ENCODE measurements at regions not wholly inside any gene's neighbourhood (a gene's known extent, or its start where the extent isn't known, plus 50 kb on each side); places are given as distances from the start of the nearest gene placed in this dataset.

DNA sequence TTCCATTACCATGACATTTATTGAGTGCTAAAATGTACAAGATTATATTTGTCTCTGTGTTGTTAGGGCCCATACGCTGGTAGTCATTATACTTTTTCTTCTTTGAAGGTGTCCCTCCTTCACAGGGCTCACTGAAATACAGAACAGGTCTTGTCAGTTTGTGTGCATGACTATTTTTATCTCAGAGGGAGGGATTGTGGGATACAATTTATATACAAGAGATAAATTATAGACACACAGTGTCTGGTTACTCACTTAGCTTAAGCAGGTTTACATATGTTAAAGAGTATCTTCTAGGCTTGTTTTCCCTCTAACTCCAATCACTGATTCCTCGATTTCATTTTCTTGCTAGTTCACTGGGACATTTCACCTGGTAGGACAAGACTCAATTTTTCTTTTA lies 143.3 kb upstream of the GUCY1A1 start:
- peaks cover 0 to 3% of the 10 kb centered on the region in 2 donors for H3K9me3 ChIP-seq (ENCODE audit: control insufficient read depth in 1 of 2, low read length in 2 of 2)
- no peaks in the 10 kb centered on the region for H3K36me3 ChIP-seq (ENCODE audit: control insufficient read depth in 1 of 2, insufficient read depth in 2 of 2, low read length in 2 of 2)
- H3K4me3 ChIP-seq (ENCODE audit: low read depth in 1 of 2, low read length in 2 of 2) = no peak overlapping the region
- no peak overlapping the region for H3K9ac ChIP-seq (ENCODE audit: low read depth in 1 of 2, low read length in 2 of 2)
- no peaks in the 10 kb centered on the region for H3K27me3 ChIP-seq (ENCODE audit: control insufficient read depth in 1 of 2, insufficient read depth in 2 of 2, low read length in 2 of 2)
- H3K27ac ChIP-seq (ENCODE audit: low read depth, low read length) = no peak overlapping the region
- no peaks in the 10 kb centered on the region for H3K4me1 ChIP-seq (ENCODE audit: control insufficient read depth in 1 of 2, insufficient read depth in 2 of 2, low read length in 2 of 2)

- peaks cover 0 to 3% of the 10 kb centered on the region in 2 donors for H3K9me3 ChIP-seq (ENCODE audit: control insufficient read depth in 1 of 2, low read length in 2 of 2)
- H3K27ac ChIP-seq (ENCODE audit: low read depth, low read length) = no peak overlapping the region
- no peaks in the 10 kb centered on the region for H3K4me1 ChIP-seq (ENCODE audit: control insufficient read depth in 1 of 2, insufficient read depth in 2 of 2, low read length in 2 of 2)
- no peak overlapping the region for H3K4me3 ChIP-seq (ENCODE audit: low read depth in 1 of 2, low read length in 2 of 2)
- no peaks in the 10 kb centered on the region for H3K36me3 ChIP-seq (ENCODE audit: control insufficient read depth in 1 of 2, insufficient read depth in 2 of 2, low read length in 2 of 2)
- no peaks in the 10 kb centered on the region for H3K27me3 ChIP-seq (ENCODE audit: control insufficient read depth in 1 of 2, insufficient read depth in 2 of 2, low read length in 2 of 2)
- no peak overlapping the region for H3K9ac ChIP-seq (ENCODE audit: low read depth in 1 of 2, low read length in 2 of 2)
These were observed 144.4 kb upstream of the GUCY1A1 start for GRCh38 chr4:155522201-155522600.

DNA sequence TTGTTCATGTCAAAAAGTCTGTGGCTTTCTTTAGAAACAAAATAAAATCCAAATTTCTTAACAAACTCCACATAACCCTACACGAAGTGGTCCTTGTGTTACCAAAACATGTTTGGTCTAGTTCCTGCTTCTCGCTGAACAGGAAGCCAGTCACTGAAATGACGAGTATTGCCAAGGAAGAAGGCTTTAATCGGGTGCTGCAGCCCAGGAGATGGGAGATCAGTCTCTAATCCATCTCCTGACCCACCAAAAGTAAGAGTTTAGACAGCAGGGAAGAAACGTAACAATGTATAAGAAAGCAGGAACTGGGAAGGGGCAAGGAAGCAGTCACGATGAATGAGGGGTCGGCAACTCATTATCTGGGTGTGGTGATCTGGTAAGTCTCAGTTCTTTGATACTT lies 144.6 kb upstream of the MAP9 start:
- H3K27me3 ChIP-seq (ENCODE audit: control insufficient read depth in 1 of 2, insufficient read depth in 2 of 2, low read length in 2 of 2) = no peaks in the 10 kb centered on the region
- H3K27ac ChIP-seq (ENCODE audit: low read depth, low read length) = no peak overlapping the region

DNA sequence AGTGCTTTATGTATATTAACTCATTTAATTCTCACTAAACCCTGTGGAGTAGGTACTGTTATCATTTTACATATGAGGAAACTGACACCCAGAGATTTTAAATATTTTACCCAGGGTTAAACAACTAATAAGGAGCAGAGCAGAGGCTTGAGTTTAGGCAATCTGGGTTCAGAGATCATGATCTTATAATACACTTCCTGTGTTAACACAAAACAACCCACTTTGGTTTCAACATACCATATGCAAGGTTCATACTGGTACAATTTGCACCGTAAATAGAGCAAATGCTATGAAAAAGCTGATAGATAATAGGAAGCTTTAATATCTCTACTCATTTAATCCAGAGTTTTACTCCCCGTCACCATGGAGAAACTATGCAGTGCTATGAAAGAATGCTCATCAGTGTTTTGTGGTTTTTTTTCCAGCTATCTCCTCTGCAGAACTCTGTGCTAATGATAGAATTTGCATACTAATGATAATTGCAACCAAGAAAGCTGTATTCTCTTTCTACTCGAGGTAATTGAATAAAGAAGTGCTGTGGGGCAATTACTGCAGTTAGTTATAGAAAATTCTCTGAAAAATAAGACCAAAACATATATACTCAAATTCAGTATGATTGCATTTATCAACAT lies 138.8 kb upstream of the MAP9 start:
- H3K9me3 ChIP-seq (ENCODE audit: control insufficient read depth in 1 of 2, low read length in 2 of 2) = no peaks in the 10 kb centered on the region
- H3K4me1 ChIP-seq (ENCODE audit: control insufficient read depth in 1 of 2, insufficient read depth in 2 of 2, low read length in 2 of 2) = no peaks in the 10 kb centered on the region
- no peak overlapping the region for H3K27ac ChIP-seq (ENCODE audit: low read depth, low read length)
- H3K27me3 ChIP-seq (ENCODE audit: control insufficient read depth in 1 of 2, insufficient read depth in 2 of 2, low read length in 2 of 2) = no peaks in the 10 kb centered on the region
- no peak overlapping the region for H3K4me3 ChIP-seq (ENCODE audit: low read depth in 1 of 2, low read length in 2 of 2)
- H3K9ac ChIP-seq (ENCODE audit: low read depth in 1 of 2, low read length in 2 of 2) = no peak overlapping the region
- H3K36me3 ChIP-seq (ENCODE audit: control insufficient read depth in 1 of 2, insufficient read depth in 2 of 2, low read length in 2 of 2) = no peaks in the 10 kb centered on the region

More for the DNA sequence above, 144.6 kb upstream of the MAP9 start:
- Histone ChIP-seq H3K9ac (ENCODE audit: low read depth in 1 of 2, low read length in 2 of 2) (no peak overlapping the region), H3K9me3 (ENCODE audit: control insufficient read depth in 1 of 2, low read length in 2 of 2) (peaks cover 0 to 3% of the 10 kb centered on the region in 2 donors), H3K4me1 (ENCODE audit: control insufficient read depth in 1 of 2, insufficient read depth in 2 of 2, low read length in 2 of 2) (no peaks in the 10 kb centered on the region), H3K36me3 (ENCODE audit: control insufficient read depth in 1 of 2, insufficient read depth in 2 of 2, low read length in 2 of 2) (no peaks in the 10 kb centered on the region), H3K4me3 (ENCODE audit: low read depth in 1 of 2, low read length in 2 of 2) (no peak overlapping the region)

DNA sequence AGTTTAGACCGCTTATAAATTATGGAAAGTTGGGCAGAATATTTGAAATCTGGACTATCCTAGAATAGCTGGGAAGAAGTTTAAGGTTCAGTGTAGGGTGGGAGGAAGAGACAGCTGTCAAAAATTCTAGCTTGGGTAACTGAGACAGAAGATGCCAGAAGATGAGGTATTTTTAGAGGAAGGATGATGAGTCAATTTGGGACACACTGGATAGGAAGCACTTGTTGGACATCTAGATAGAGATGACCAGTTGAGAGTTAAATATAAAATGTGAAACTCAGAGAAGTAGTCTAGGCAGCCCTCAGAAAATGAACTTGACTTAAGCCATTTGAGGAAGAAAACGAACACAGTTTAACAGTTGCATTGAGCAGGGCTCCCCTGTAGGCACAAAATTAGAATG lies 137.9 kb upstream of the MAP9 start:
- H3K4me1 ChIP-seq (ENCODE audit: control insufficient read depth in 1 of 2, insufficient read depth in 2 of 2, low read length in 2 of 2) = no peaks in the 10 kb centered on the region
- H3K9me3 ChIP-seq (ENCODE audit: control insufficient read depth in 1 of 2, low read length in 2 of 2) = no peaks in the 10 kb centered on the region
- H3K9ac ChIP-seq (ENCODE audit: low read depth in 1 of 2, low read length in 2 of 2) = no peak overlapping the region
- no peak overlapping the region for H3K27ac ChIP-seq (ENCODE audit: low read depth, low read length)
- H3K36me3 ChIP-seq (ENCODE audit: control insufficient read depth in 1 of 2, insufficient read depth in 2 of 2, low read length in 2 of 2) = no peaks in the 10 kb centered on the region
- H3K4me3 ChIP-seq (ENCODE audit: low read depth in 1 of 2, low read length in 2 of 2) = no peak overlapping the region
- H3K27me3 ChIP-seq (ENCODE audit: control insufficient read depth in 1 of 2, insufficient read depth in 2 of 2, low read length in 2 of 2) = no peaks in the 10 kb centered on the region

GRCh38 chr4:155512817-155513216 lies 136.1 kb upstream of the MAP9 start:
- Histone ChIP-seq H3K9ac (ENCODE audit: low read depth in 1 of 2, low read length in 2 of 2) (no peak overlapping the region), H3K27ac (ENCODE audit: low read depth, low read length) (no peak overlapping the region), H3K4me1 (ENCODE audit: control insufficient read depth in 1 of 2, insufficient read depth in 2 of 2, low read length in 2 of 2) (no peaks in the 10 kb centered on the region)

DNA sequence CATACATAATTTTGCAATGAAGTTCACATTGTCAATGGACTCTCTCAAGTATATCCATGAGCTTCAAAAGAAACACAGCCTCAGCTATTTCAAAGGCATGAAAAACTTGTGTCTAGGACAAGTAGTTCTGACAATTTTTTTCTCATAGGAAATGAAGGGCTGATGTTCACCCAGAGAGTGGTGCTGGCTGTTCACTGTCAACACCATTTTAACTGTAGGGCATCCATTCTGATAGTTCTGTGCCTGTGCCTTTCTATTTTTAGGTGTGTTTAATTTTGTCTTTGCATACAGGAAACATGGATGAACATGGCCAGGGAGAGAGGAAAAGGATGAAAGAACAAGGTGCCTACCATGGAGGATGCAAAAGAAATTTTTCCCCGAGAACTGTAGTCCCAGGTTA lies 135.3 kb upstream of the MAP9 start:
- Histone ChIP-seq H3K4me3 (ENCODE audit: low read depth in 1 of 2, low read length in 2 of 2) (no peak overlapping the region), H3K36me3 (ENCODE audit: control insufficient read depth in 1 of 2, insufficient read depth in 2 of 2, low read length in 2 of 2) (no peaks in the 10 kb centered on the region), H3K4me1 (ENCODE audit: control insufficient read depth in 1 of 2, insufficient read depth in 2 of 2, low read length in 2 of 2) (no peaks in the 10 kb centered on the region), H3K27me3 (ENCODE audit: control insufficient read depth in 1 of 2, insufficient read depth in 2 of 2, low read length in 2 of 2) (no peaks in the 10 kb centered on the region), H3K9me3 (ENCODE audit: control insufficient read depth in 1 of 2, low read length in 2 of 2) (no peaks in the 10 kb centered on the region), H3K27ac (ENCODE audit: low read depth, low read length) (no peak overlapping the region), H3K9ac (ENCODE audit: low read depth in 1 of 2, low read length in 2 of 2) (no peak overlapping the region)

More at GRCh38 chr4:155512817-155513216, 136.1 kb upstream of the MAP9 start:
- Histone ChIP-seq H3K27me3 (ENCODE audit: control insufficient read depth in 1 of 2, insufficient read depth in 2 of 2, low read length in 2 of 2) (no peaks in the 10 kb centered on the region), H3K9me3 (ENCODE audit: control insufficient read depth in 1 of 2, low read length in 2 of 2) (no peaks in the 10 kb centered on the region), H3K4me3 (ENCODE audit: low read depth in 1 of 2, low read length in 2 of 2) (no peak overlapping the region), H3K36me3 (ENCODE audit: control insufficient read depth in 1 of 2, insufficient read depth in 2 of 2, low read length in 2 of 2) (no peaks in the 10 kb centered on the region)

- Histone ChIP-seq H3K27ac (ENCODE audit: low read depth, low read length) (no peak overlapping the region), H3K4me3 (ENCODE audit: low read depth in 1 of 2, low read length in 2 of 2) (no peak overlapping the region), H3K9ac (ENCODE audit: low read depth in 1 of 2, low read length in 2 of 2) (no peak overlapping the region), H3K4me1 (ENCODE audit: control insufficient read depth in 1 of 2, insufficient read depth in 2 of 2, low read length in 2 of 2) (no peaks in the 10 kb centered on the region), H3K27me3 (ENCODE audit: control insufficient read depth in 1 of 2, insufficient read depth in 2 of 2, low read length in 2 of 2) (no peaks in the 10 kb centered on the region), H3K9me3 (ENCODE audit: control insufficient read depth in 1 of 2, low read length in 2 of 2) (no peaks in the 10 kb centered on the region), H3K36me3 (ENCODE audit: control insufficient read depth in 1 of 2, insufficient read depth in 2 of 2, low read length in 2 of 2) (no peaks in the 10 kb centered on the region)
These were observed 134.0 kb upstream of the MAP9 start for GRCh38 chr4:155510771-155511170.

DNA sequence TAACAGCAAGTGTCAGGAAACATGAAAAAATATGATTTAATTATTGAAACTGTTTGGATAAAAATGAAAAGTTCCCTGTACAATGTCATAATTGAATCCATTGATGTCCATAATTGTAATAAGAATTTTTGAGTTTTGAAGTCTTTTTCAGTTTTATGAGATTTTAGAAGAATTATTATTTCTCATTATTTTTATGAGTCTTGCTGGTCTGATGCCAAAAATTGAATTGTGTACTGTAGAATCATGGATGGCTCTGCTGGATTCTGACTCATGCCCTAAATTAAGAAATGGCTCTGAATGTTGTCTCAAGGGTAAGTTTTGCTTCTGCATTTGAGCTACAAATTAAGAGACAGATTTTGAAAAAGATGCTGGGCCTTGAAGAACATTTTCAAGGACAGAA lies 132.8 kb upstream of the MAP9 start:
- Histone ChIP-seq H3K36me3 (ENCODE audit: control insufficient read depth in 1 of 2, insufficient read depth in 2 of 2, low read length in 2 of 2) (no peaks in the 10 kb centered on the region), H3K9me3 (ENCODE audit: control insufficient read depth in 1 of 2, low read length in 2 of 2) (no peaks in the 10 kb centered on the region), H3K4me1 (ENCODE audit: control insufficient read depth in 1 of 2, insufficient read depth in 2 of 2, low read length in 2 of 2) (no peaks in the 10 kb centered on the region), H3K4me3 (ENCODE audit: low read depth in 1 of 2, low read length in 2 of 2) (no peak overlapping the region), H3K27ac (ENCODE audit: low read depth, low read length) (no peak overlapping the region), H3K9ac (ENCODE audit: low read depth in 1 of 2, low read length in 2 of 2) (no peak overlapping the region), H3K27me3 (ENCODE audit: control insufficient read depth in 1 of 2, insufficient read depth in 2 of 2, low read length in 2 of 2) (no peaks in the 10 kb centered on the region)

GRCh38 chr4:155506745-155507144 lies 130.0 kb upstream of the MAP9 start:
- H3K36me3 ChIP-seq (ENCODE audit: control insufficient read depth in 1 of 2, insufficient read depth in 2 of 2, low read length in 2 of 2) = no peaks in the 10 kb centered on the region
- H3K9me3 ChIP-seq (ENCODE audit: control insufficient read depth in 1 of 2, low read length in 2 of 2) = no peaks in the 10 kb centered on the region
- no peak overlapping the region for H3K9ac ChIP-seq (ENCODE audit: low read depth in 1 of 2, low read length in 2 of 2)
- no peak overlapping the region for H3K4me3 ChIP-seq (ENCODE audit: low read depth in 1 of 2, low read length in 2 of 2)
- no peaks in the 10 kb centered on the region for H3K27me3 ChIP-seq (ENCODE audit: control insufficient read depth in 1 of 2, insufficient read depth in 2 of 2, low read length in 2 of 2)
- no peaks in the 10 kb centered on the region for H3K4me1 ChIP-seq (ENCODE audit: control insufficient read depth in 1 of 2, insufficient read depth in 2 of 2, low read length in 2 of 2)
- H3K27ac ChIP-seq (ENCODE audit: low read depth, low read length) = no peak overlapping the region

GRCh38 chr4:155505321-155505720 lies 128.6 kb upstream of the MAP9 start:
- Histone ChIP-seq H3K4me3 (ENCODE audit: low read depth in 1 of 2, low read length in 2 of 2) (no peak overlapping the region), H3K36me3 (ENCODE audit: control insufficient read depth in 1 of 2, insufficient read depth in 2 of 2, low read length in 2 of 2) (no peaks in the 10 kb centered on the region), H3K27me3 (ENCODE audit: control insufficient read depth in 1 of 2, insufficient read depth in 2 of 2, low read length in 2 of 2) (no peaks in the 10 kb centered on the region), H3K9me3 (ENCODE audit: control insufficient read depth in 1 of 2, low read length in 2 of 2) (no peaks in the 10 kb centered on the region), H3K4me1 (ENCODE audit: control insufficient read depth in 1 of 2, insufficient read depth in 2 of 2, low read length in 2 of 2) (no peaks in the 10 kb centered on the region), H3K27ac (ENCODE audit: low read depth, low read length) (no peak overlapping the region), H3K9ac (ENCODE audit: low read depth in 1 of 2, low read length in 2 of 2) (no peak overlapping the region)

Measured in duodenal mucosa (tissue), 2 donors.